Calu3 (cell line): ENCODE measurements at regions not wholly inside any gene's neighbourhood (a gene's known extent, or its start where the extent isn't known, plus 50 kb on each side); places are given as distances from the start of the nearest gene placed in this dataset.

Source experiments
- BruUV-seq: library from RNA; stranded (reverse); fragments of 400-500 nt; replicated peaks from 2 replicates; lab custom pipeline; 2021; lab: Mats Ljungman, UMichigan
- CTCF ChIA-PET: fragments of 300-600 bp; sonication (Branson Sonifier 250); formaldehyde crosslinking; loops from one replicate; lab custom pipeline; 2022; ENCODE audit warnings: antibody characterized with exemption; lab: Charles Lee
- DNase-seq: peaks from one replicate; pipeline ENCODE4 v3.0.0; 2022
- H3K27ac Mint-ChIP-seq: one replicate; pipeline ENCODE4 v1.8.0; 2022; ENCODE audit warnings: mixed read lengths; ENCODE audit not compliant: unreplicated experiment
- H3K27me3 Mint-ChIP-seq: one replicate; pipeline ENCODE4 v1.8.0; 2022; ENCODE audit warnings: mixed read lengths; ENCODE audit not compliant: unreplicated experiment
- H3K36me3 Mint-ChIP-seq: one replicate; pipeline ENCODE4 v1.8.0; 2022; ENCODE audit warnings: mild to moderate bottlenecking, moderate library complexity, mixed read lengths; ENCODE audit not compliant: insufficient read depth, unreplicated experiment
- H3K4me1 Mint-ChIP-seq: one replicate; pipeline ENCODE4 v1.8.0; 2022; ENCODE audit warnings: mild to moderate bottlenecking, low read depth, mixed read lengths; ENCODE audit not compliant: unreplicated experiment
- H3K4me3 Mint-ChIP-seq: one replicate; pipeline ENCODE4 v1.8.0; 2022; ENCODE audit warnings: mild to moderate bottlenecking, low read depth, moderate library complexity, mixed read lengths; ENCODE audit not compliant: unreplicated experiment
- H3K9me3 Mint-ChIP-seq: one replicate; pipeline ENCODE4 v1.8.0; 2022; ENCODE audit warnings: low read depth, mixed read lengths; ENCODE audit not compliant: unreplicated experiment
- CTCF ChIP-seq: fragments of 200-600 bp; IDR thresholded peaks from one replicate; pipeline ENCODE4 v1.8.0; 2022; ENCODE audit warnings: antibody characterized with exemption; ENCODE audit not compliant: unreplicated experiment
- intact Hi-C: fragments of 100-400 bp; cut with micrococcal nuclease; formaldehyde crosslinking; loops from one replicate; pipeline ENCODE4 v1.10.0; 2022; ENCODE audit not compliant: unreplicated experiment

DNA sequence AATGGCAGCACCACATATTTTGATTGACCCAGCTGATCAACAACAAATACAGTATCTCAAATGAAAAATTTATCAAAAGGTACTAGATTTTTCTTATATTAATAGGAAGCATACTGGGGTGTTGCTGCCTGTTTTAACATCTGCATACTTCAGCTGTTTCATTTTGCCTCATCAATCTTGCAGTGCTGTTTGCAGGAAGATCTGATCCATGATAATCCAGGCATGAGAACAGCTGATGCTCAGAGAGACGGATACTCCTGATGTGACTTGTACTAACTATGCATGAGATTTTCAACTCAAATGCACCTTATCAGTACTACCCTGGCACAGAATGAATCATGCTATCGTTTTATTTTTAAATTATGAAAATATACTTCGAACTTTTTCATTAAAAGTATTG lies 2136.8 kb downstream of the PCDH9 start:
- no peak for DNase-seq
- Mint-ChIP-seq H3K4me3 (no peak overlapping the region), H3K27me3 (no peaks in the 10 kb centered on the region), H3K36me3 (no peaks in the 10 kb centered on the region), H3K9me3 (peaks cover 2% of the 10 kb centered on the region), H3K27ac (no peak overlapping the region), H3K4me1 (no peaks in the 10 kb centered on the region)
- no TSS peak for BruUV-seq
- intact Hi-C loops, result no loop called here
- CTCF ChIA-PET, result no interaction called here
- no peak for TF ChIP-seq CTCF

- intact Hi-C loops, result no loop called here
- H3K27me3 Mint-ChIP-seq, result no peaks in the 10 kb centered on the region
- BruUV-seq, result no TSS peak
- no peaks in the 10 kb centered on the region for H3K36me3 Mint-ChIP-seq
- CTCF ChIA-PET, result no interaction called here
- TF ChIP-seq CTCF, result no peak
- peaks cover 2% of the 10 kb centered on the region for H3K9me3 Mint-ChIP-seq
- no peak overlapping the region for H3K27ac Mint-ChIP-seq
- no peaks in the 10 kb centered on the region for H3K4me1 Mint-ChIP-seq
- no peak for DNase-seq
- H3K4me3 Mint-ChIP-seq, result no peak overlapping the region
Observed at GRCh38 chr13:65091031-65091430, 2139.1 kb downstream of the PCDH9 start.

DNA sequence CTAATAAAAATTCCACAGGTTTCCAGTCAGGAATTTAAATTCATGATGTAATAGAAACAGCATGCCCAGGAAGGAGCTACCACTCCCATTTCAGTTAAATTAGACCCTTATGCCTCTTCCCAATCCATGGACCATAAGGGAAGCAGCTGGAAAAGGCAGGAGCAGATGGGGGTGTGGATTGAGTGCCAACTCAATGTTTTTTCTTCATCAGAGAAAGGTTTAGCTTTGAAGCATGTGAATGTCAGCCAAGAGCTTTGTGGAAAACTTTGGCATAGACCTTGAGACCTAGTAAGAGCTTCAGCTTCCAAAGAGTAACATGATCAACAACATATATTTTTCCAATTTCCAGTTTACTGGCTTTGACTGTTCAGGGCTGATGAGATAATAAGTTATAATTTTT lies 2139.9 kb downstream of the PCDH9 start:
- intact Hi-C loops, result no loop called here
- Mint-ChIP-seq H3K27me3 (no peaks in the 10 kb centered on the region), H3K4me1 (no peaks in the 10 kb centered on the region), H3K4me3 (no peak overlapping the region), H3K9me3 (peaks cover 2% of the 10 kb centered on the region), H3K36me3 (no peaks in the 10 kb centered on the region), H3K27ac (no peak overlapping the region)
- DNase-seq, result no peak
- TF ChIP-seq CTCF, result no peak
- no TSS peak for BruUV-seq
- CTCF ChIA-PET, result no interaction called here

GRCh38 chr13:65088906-65089305 lies 2141.2 kb downstream of the PCDH9 start:
- intact Hi-C loops, result no loop called here
- DNase-seq, result no peak
- CTCF ChIA-PET, result no interaction called here
- Mint-ChIP-seq H3K27ac (no peak overlapping the region), H3K9me3 (peaks cover 2% of the 10 kb centered on the region), H3K4me1 (no peaks in the 10 kb centered on the region), H3K4me3 (no peak overlapping the region), H3K36me3 (no peaks in the 10 kb centered on the region), H3K27me3 (no peaks in the 10 kb centered on the region)
- no TSS peak for BruUV-seq
- no peak for TF ChIP-seq CTCF
